ENCODE measurements at regions not wholly inside any gene's neighbourhood (a gene's known extent, or its start where the extent isn't known, plus 50 kb on each side); places are given as distances from the start of the nearest gene placed in this dataset.

- TF ChIP-seq POLR2A (IDR thresholded peaks at IDR 0.05), result no peak
- TF ChIP-seq POLR2AphosphoS5 (IDR thresholded peaks at IDR 0.05), result no peak
- TF ChIP-seq, protein P1, sequence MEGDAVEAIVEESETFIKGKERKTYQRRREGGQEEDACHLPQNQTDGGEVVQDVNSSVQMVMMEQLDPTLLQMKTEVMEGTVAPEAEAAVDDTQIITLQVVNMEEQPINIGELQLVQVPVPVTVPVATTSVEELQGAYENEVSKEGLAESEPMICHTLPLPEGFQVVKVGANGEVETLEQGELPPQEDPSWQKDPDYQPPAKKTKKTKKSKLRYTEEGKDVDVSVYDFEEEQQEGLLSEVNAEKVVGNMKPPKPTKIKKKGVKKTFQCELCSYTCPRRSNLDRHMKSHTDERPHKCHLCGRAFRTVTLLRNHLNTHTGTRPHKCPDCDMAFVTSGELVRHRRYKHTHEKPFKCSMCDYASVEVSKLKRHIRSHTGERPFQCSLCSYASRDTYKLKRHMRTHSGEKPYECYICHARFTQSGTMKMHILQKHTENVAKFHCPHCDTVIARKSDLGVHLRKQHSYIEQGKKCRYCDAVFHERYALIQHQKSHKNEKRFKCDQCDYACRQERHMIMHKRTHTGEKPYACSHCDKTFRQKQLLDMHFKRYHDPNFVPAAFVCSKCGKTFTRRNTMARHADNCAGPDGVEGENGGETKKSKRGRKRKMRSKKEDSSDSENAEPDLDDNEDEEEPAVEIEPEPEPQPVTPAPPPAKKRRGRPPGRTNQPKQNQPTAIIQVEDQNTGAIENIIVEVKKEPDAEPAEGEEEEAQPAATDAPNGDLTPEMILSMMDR (IDR thresholded peaks at IDR 0.05), result no peak
- no peak for TF ChIP-seq EP300 (IDR thresholded peaks at IDR 0.05; ENCODE audit: low read depth)
Measured at GRCh38 chr15:49751751-49752150, 130.9 kb downstream of the DTWD1 start.

Measured in transverse colon (tissue), 4 donors.